Adrenal gland (tissue), 5 donors: ENCODE measurements at regions not wholly inside any gene's neighbourhood (a gene's known extent, or its start where the extent isn't known, plus 50 kb on each side); places are given as distances from the start of the nearest gene placed in this dataset.

Source experiments
- POLR2A ChIP-seq, 2 donors: fragments of 450-650 bp; IDR thresholded peaks; one replicate each; pipeline ENCODE4 v1.6.1; 2017; ENCODE audit warnings: antibody characterized with exemption in 2 of 2, mild to moderate bottlenecking in 2 of 2, moderate library complexity in 1 of 2
- TF ChIP-seq, protein P1 (sequence below), 6 experiments: fragments of 450-650 bp in 4 of 6; fragments of 200-600 bp in 2 of 6; sonication (generic) in 1 of 6; IDR thresholded peaks; 1 replicate in 5 of 6; 2 replicates in 1 of 6; pipeline versions ENCODE4 v1.5.1 to v1.8.0; 2016 to 2021; ENCODE audit warnings: antibody characterized with exemption in 6 of 6, mild to moderate bottlenecking in 2 of 6, moderate library complexity in 1 of 6
- donor health status: DM: no; HTN: no; CAD: no.

DNA sequence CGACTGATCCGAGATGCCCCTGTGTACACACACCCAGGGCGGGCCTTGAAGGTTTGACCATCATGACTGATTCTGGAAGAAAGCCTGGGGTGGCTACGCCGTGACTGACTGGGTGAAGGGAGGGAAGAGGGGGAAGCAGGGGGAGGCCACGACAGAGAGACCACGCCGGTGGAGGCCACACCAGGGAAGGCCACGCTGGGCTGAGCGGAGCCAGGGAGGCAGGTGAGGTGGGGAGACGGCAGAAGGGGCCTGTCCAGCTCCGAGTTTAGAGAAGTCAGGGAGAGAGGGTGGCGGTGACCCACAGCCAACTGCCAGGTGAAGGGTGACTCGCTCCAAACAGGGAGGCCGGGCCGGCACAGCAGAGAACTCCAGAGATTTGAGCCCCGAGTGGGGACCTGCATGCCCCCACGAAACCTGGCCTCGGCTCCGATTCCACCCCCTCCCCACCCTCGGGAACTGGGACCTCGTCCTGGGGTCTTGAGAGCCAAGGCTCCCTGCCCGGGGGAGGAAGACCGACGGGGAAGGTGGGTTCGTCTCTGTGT lies 102.6 kb downstream of the PTPRS start:
- TF ChIP-seq, protein P1, sequence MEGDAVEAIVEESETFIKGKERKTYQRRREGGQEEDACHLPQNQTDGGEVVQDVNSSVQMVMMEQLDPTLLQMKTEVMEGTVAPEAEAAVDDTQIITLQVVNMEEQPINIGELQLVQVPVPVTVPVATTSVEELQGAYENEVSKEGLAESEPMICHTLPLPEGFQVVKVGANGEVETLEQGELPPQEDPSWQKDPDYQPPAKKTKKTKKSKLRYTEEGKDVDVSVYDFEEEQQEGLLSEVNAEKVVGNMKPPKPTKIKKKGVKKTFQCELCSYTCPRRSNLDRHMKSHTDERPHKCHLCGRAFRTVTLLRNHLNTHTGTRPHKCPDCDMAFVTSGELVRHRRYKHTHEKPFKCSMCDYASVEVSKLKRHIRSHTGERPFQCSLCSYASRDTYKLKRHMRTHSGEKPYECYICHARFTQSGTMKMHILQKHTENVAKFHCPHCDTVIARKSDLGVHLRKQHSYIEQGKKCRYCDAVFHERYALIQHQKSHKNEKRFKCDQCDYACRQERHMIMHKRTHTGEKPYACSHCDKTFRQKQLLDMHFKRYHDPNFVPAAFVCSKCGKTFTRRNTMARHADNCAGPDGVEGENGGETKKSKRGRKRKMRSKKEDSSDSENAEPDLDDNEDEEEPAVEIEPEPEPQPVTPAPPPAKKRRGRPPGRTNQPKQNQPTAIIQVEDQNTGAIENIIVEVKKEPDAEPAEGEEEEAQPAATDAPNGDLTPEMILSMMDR (IDR thresholded peaks at IDR 0.05), result no peak
- no peak for TF ChIP-seq POLR2A (IDR thresholded peaks at IDR 0.05)
